ENCODE measurements at regions not wholly inside any gene's neighbourhood (a gene's known extent, or its start where the extent isn't known, plus 50 kb on each side); places are given as distances from the start of the nearest gene placed in this dataset.

GRCh38 chr1:101323535-101323934, 86.7 kb downstream of the S1PR1 start:
- TF ChIP-seq, protein P1, sequence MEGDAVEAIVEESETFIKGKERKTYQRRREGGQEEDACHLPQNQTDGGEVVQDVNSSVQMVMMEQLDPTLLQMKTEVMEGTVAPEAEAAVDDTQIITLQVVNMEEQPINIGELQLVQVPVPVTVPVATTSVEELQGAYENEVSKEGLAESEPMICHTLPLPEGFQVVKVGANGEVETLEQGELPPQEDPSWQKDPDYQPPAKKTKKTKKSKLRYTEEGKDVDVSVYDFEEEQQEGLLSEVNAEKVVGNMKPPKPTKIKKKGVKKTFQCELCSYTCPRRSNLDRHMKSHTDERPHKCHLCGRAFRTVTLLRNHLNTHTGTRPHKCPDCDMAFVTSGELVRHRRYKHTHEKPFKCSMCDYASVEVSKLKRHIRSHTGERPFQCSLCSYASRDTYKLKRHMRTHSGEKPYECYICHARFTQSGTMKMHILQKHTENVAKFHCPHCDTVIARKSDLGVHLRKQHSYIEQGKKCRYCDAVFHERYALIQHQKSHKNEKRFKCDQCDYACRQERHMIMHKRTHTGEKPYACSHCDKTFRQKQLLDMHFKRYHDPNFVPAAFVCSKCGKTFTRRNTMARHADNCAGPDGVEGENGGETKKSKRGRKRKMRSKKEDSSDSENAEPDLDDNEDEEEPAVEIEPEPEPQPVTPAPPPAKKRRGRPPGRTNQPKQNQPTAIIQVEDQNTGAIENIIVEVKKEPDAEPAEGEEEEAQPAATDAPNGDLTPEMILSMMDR (conservative IDR thresholded peaks at IDR 0.05; ENCODE audit: low read depth, low read length): no peak
- no peak for TF ChIP-seq EZH2 (IDR thresholded peaks at IDR 0.05; ENCODE audit: borderline replicate concordance, low read depth, low read length, poor library complexity, severe bottlenecking)
